GM12878 (cell line): ENCODE measurements at regions not wholly inside any gene's neighbourhood (a gene's known extent, or its start where the extent isn't known, plus 50 kb on each side); places are given as distances from the start of the nearest gene placed in this dataset.

Experiments
- ATAC-seq: fragments of 200-7000 bp; cut with Tn5 transposase; 3 replicates; pipeline ENCODE4 v1.9.1; 2020; ENCODE audit warnings: mild to moderate bottlenecking, moderate library complexity
- BruUV-seq: library from RNA; stranded (reverse); fragments of 400-500 nt; replicated peaks from 2 replicates; lab custom pipeline; 2021; lab: Mats Ljungman, UMichigan
- CTCF ChIA-PET: fragments of 300-600 bp; sonication (Branson Sonifier 250); formaldehyde crosslinking; extraction: SDS; loops from one replicate; lab custom pipeline; 2021; ENCODE audit warnings: inconsistent platforms; lab: Yijun Ruan, JAX
- POLR2A ChIA-PET: fragments of 350-600 bp; formaldehyde crosslinking; extraction: SDS; loops from one replicate; lab custom pipeline; 2021; ENCODE audit warnings: inconsistent platforms; lab: Charles Lee
- RAD21 ChIA-PET: fragments of 300-600 bp; sonication (Branson Sonifier 250); formaldehyde crosslinking; loops from one replicate; lab custom pipeline; 2023; ENCODE audit warnings: antibody characterized with exemption; ENCODE audit not compliant: unreplicated experiment; lab: Charles Lee
- SMC1A ChIA-PET: fragments of 300-600 bp; sonication (Branson Sonifier 250); formaldehyde crosslinking; loops from one replicate; lab custom pipeline; 2023; ENCODE audit not compliant: unreplicated experiment, uncharacterized antibody; lab: Charles Lee
- DNase-seq: peaks from one replicate; pipeline ENCODE4 v3.0.0-alpha.2; 2011; ENCODE audit warnings: low read depth, low spot score
- FAIRE-seq: peaks from 3 replicates; lab custom pipeline; 2011; peaks lifted over from hg19 to GRCh38; lab: Jason Lieb, UNC
- H2AFZ ChIP-seq: 2 replicates; pipeline ENCODE4 v1.6.0; 2011; ENCODE audit warnings: low read depth, low read length, control low read depth; ENCODE audit not compliant: control insufficient read depth
- H3K27ac ChIP-seq: 2 replicates; pipeline ENCODE4 v1.5.1; 2011; ENCODE audit warnings: control low read depth; ENCODE audit not compliant: control insufficient read depth, insufficient read depth
- H3K27me3 ChIP-seq, 2 experiments: replicated peaks in 1 of 2; 2 replicates each; pipeline versions ENCODE4 v1.6.0 to v1.6.1; 2011; ENCODE audit warnings: low read length in 1 of 2; ENCODE audit not compliant: control insufficient read depth in 2 of 2, insufficient read depth in 2 of 2
- H3K36me3 ChIP-seq, 2 experiments: 2 replicates each; pipeline ENCODE4 v1.5.1; 2011; ENCODE audit warnings: low read length in 1 of 2; ENCODE audit not compliant: control insufficient read depth in 2 of 2, insufficient read depth in 2 of 2
- H3K4me1 ChIP-seq: 2 replicates; pipeline ENCODE4 v1.6.1; 2011; ENCODE audit warnings: mild to moderate bottlenecking, low read length, moderate library complexity, mixed read lengths; ENCODE audit not compliant: control insufficient read depth, insufficient read depth
- H3K4me2 ChIP-seq: 2 replicates; pipeline ENCODE4 v1.6.0; 2011; ENCODE audit warnings: control low read depth; ENCODE audit not compliant: control insufficient read depth, insufficient read depth
- H3K4me3 ChIP-seq: fragments of 200-600 bp; sonication (generic); 2 replicates; pipeline ENCODE4 v1.5.1; 2016
- H3K79me2 ChIP-seq: 2 replicates; pipeline ENCODE4 v1.6.0; 2011; ENCODE audit warnings: low read length; ENCODE audit not compliant: control insufficient read depth, insufficient read depth
- H3K9ac ChIP-seq: 2 replicates; pipeline ENCODE4 v1.8.0; 2011; ENCODE audit warnings: low read length, control low read depth, mixed read lengths; ENCODE audit not compliant: control insufficient read depth, insufficient read depth
- H3K9me3 ChIP-seq: replicated peaks from 3 replicates; pipeline ENCODE4 v1.5.1; 2011; ENCODE audit warnings: mild to moderate bottlenecking, low read length; ENCODE audit not compliant: control insufficient read depth, insufficient read depth
- H4K20me1 ChIP-seq: 2 replicates; pipeline ENCODE4 v1.6.0; 2011; ENCODE audit not compliant: control insufficient read depth, insufficient read depth
- CBFB ChIP-seq: IDR thresholded peaks from 2 replicates; pipeline ENCODE4 v1.6.1; 2016; ENCODE audit warnings: antibody characterized with exemption, low read depth
- CHD1 ChIP-seq: IDR thresholded peaks from 2 replicates; pipeline ENCODE4 v1.6.1; 2012; ENCODE audit warnings: low read depth, low read length, improper control_type of control experiment
- CHD4 ChIP-seq: fragments of 200-600 bp; sonication (generic); IDR thresholded peaks from 2 replicates; pipeline ENCODE4 v1.6.1; 2016; ENCODE audit warnings: mild to moderate bottlenecking
- CREB1 ChIP-seq: IDR thresholded peaks from 2 replicates; pipeline ENCODE4 v1.6.1; 2012; ENCODE audit warnings: low read depth, mild to moderate bottlenecking, inconsistent platforms
- EP300 ChIP-seq, 2 experiments: fragments of 150-350 bp in 1 of 2; IDR thresholded peaks; 2 replicates each; pipeline ENCODE4 v1.6.1; 2011 to 2012; ENCODE audit warnings: low read depth in 2 of 2, low read length in 2 of 2, borderline replicate concordance in 1 of 2, improper control_type of control experiment in 1 of 2, inconsistent platforms in 1 of 2; ENCODE audit not compliant: control insufficient read depth in 1 of 2
- EZH2 ChIP-seq: IDR thresholded peaks from 2 replicates; pipeline ENCODE4 v1.6.1; 2012; ENCODE audit warnings: low read depth, mild to moderate bottlenecking, control low read depth, inconsistent platforms, low read length, borderline replicate concordance; ENCODE audit not compliant: control insufficient read depth
- FOXM1 ChIP-seq: IDR thresholded peaks from 2 replicates; pipeline ENCODE4 v1.6.1; 2012; ENCODE audit warnings: low read depth, mild to moderate bottlenecking, inconsistent platforms, low read length, moderate library complexity
- NFXL1 ChIP-seq: fragments of 450-650 bp; IDR thresholded peaks from 2 replicates; pipeline ENCODE4 v1.6.1; 2017; ENCODE audit warnings: antibody characterized with exemption, mild to moderate bottlenecking, borderline replicate concordance
- NFYB ChIP-seq: IDR thresholded peaks from 2 replicates; pipeline ENCODE4 v1.6.1; 2011; ENCODE audit warnings: low read depth, mild to moderate bottlenecking, low read length, improper control_type of control experiment, moderate library complexity; ENCODE audit not compliant: insufficient read depth
- PAX8 ChIP-seq: fragments of 450-650 bp; IDR thresholded peaks from 2 replicates; pipeline ENCODE4 v1.6.1; 2017; ENCODE audit warnings: mild to moderate bottlenecking, moderate library complexity
- POLR2AphosphoS2 ChIP-seq: IDR thresholded peaks from 2 replicates; pipeline ENCODE4 v1.6.1; 2011; ENCODE audit warnings: low read depth, mild to moderate bottlenecking, low read length, improper control_type of control experiment, moderate library complexity
- RELB ChIP-seq: fragments of 450-650 bp; IDR thresholded peaks from 2 replicates; pipeline ENCODE4 v1.6.1; 2017; ENCODE audit warnings: low read depth, mild to moderate bottlenecking, moderate library complexity
- TAF1 ChIP-seq: IDR thresholded peaks from 2 replicates; pipeline ENCODE4 v1.6.1; 2011; ENCODE audit warnings: mild to moderate bottlenecking, low read depth, low read length, borderline replicate concordance
- USF2 ChIP-seq: IDR thresholded peaks from 2 replicates; pipeline ENCODE4 v1.6.1; 2011; ENCODE audit warnings: low read depth, low read length, improper control_type of control experiment, borderline replicate concordance
- YY1 ChIP-seq: IDR thresholded peaks from 2 replicates; pipeline ENCODE4 v1.6.1; 2011; ENCODE audit warnings: low read depth, mild to moderate bottlenecking, low read length
- ZBTB4 ChIP-seq: fragments of 450-650 bp; formaldehyde crosslinking; IDR thresholded peaks from 2 replicates; pipeline ENCODE4 v1.4.0; 2022; ENCODE audit warnings: mild to moderate bottlenecking, moderate library complexity
- WGBS: methylation state at CpG from one replicate; pipeline ENCODE4 v1.1.6; 2016; ENCODE audit warnings: low lambda C conversion rate; ENCODE audit not compliant: insufficient replicate concordance, insufficient coverage; ENCODE audit errors: missing lambda C conversion rate; 5-methylcytosine and 5-hydroxymethylcytosine counted together
- in situ Hi-C: fragments of 300-500 bp; cut with MboI; formaldehyde crosslinking; loops from 9 replicates; pipeline ENCODE4 v1.14.3; 2018; ENCODE audit warnings: mixed read lengths
- intact Hi-C: fragments of 100-400 bp; cut with micrococcal nuclease; formaldehyde crosslinking; loops from one replicate; pipeline ENCODE4 v1.14.2; 2022; ENCODE audit not compliant: unreplicated experiment

- WGBS = no CpG with 5 or more reads among the region's 1 CpG
- no peak for TF ChIP-seq CBFB
- no peak for TF ChIP-seq TAF1
- no peak for TF ChIP-seq ZBTB4 (CRISPR knock-in tag)
- TF ChIP-seq EP300 (IDR thresholded peaks at IDR 0.05; ENCODE audit: borderline replicate concordance in 1 of 2, control insufficient read depth in 1 of 2, low read depth in 2 of 2, low read length in 2 of 2) = no peak
- TF ChIP-seq PAX8 = no peak
- TF ChIP-seq NFXL1 = no peak
- TF ChIP-seq RELB = no peak
- TF ChIP-seq EZH2 = no peak
- TF ChIP-seq CHD4 = no peak
- no peak for TF ChIP-seq CREB1
- no peak for TF ChIP-seq NFYB
- no peak for TF ChIP-seq CHD1
- no peak for TF ChIP-seq USF2
- no peak for TF ChIP-seq YY1
- TF ChIP-seq FOXM1 = no peak
- TF ChIP-seq POLR2AphosphoS2 = no peak
- TF ChIP-seq, all 136 proteins: peak for 0
- Histone ChIP-seq H3K79me2 (no peaks in the 10 kb centered on the region), H3K27me3 (no peaks in the 10 kb centered on the region), H3K9ac (no peak overlapping the region), H3K36me3 (no peaks in the 10 kb centered on the region), H3K4me3 (no peak overlapping the region), H2AFZ (no peak overlapping the region), H3K27ac (no peak overlapping the region), H3K4me2 (no peak overlapping the region), H3K9me3 (no peaks in the 10 kb centered on the region), H3K4me1 (no peaks in the 10 kb centered on the region), H4K20me1 (no peaks in the 10 kb centered on the region)
- intact Hi-C loops = no loop called here
- DNase-seq (no peak), FAIRE-seq (no peak), ATAC-seq (no peak)
- ChIA-PET CTCF (no interaction called here), POLR2A (no interaction called here), RAD21 (no interaction called here), SMC1A (no interaction called here)
- in situ Hi-C loops = no loop called here
- BruUV-seq = no TSS peak
Measured at GRCh38 chr21:23307065-23307464, 2300.2 kb downstream of the MRPL39 start.
